ENCODE measurements at regions not wholly inside any gene's neighbourhood (a gene's known extent, or its start where the extent isn't known, plus 50 kb on each side); places are given as distances from the start of the nearest gene placed in this dataset.
"Not testable (repeated sequence)": the region's sequence is repeated elsewhere in the genome, so short reads cannot be mapped to it uniquely, and the experiment has no call there.

GRCh38 chr12:90695415-90695814, 259.6 kb downstream of the CCER1 start:
- Histone ChIP-seq H3K9me3 (no peaks in the 10 kb centered on the region), H3K27me3 (no peaks in the 10 kb centered on the region), H3K36me3 (no peaks in the 10 kb centered on the region), H3K4me1 (no peaks in the 10 kb centered on the region), H3K4me3 (no peak overlapping the region), H3K27ac (no peak overlapping the region)
- TF ChIP-seq CTCF (IDR thresholded peaks at IDR 0.05) = no peak
- intact Hi-C loops (cut with DNase I) = no loop called here
- no peak for ATAC-seq
- DNase-seq = no peak

DNA sequence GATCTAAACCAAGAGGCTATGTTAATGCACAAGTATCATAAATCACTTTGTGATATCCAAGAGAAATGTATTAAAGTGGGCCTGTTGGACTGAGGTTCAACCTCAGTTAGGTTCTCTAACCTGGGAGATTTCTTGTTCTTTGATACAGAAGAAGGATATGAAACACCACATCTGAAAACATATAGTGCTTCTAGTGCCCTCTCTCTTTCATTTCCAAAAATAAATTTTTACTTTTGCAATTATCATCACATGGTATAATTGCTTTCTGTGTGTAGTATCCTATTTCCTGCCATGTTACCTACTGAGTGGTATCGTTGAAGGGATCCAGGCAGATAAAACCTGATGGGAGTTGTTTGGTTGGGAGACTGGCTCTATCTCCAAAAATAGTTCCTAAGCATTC, 264.9 kb downstream of the CCER1 start:
- H3K4me3 ChIP-seq = no peak overlapping the region
- H3K27me3 ChIP-seq = no peaks in the 10 kb centered on the region
- H3K36me3 ChIP-seq = no peaks in the 10 kb centered on the region
- H3K4me1 ChIP-seq = no peaks in the 10 kb centered on the region
- intact Hi-C loops (cut with DNase I) = no loop called here
- no peak for DNase-seq
- H3K9me3 ChIP-seq = no peaks in the 10 kb centered on the region
- no peak for ATAC-seq
- H3K27ac ChIP-seq = no peak overlapping the region
- no peak for TF ChIP-seq CTCF (IDR thresholded peaks at IDR 0.05)

DNA sequence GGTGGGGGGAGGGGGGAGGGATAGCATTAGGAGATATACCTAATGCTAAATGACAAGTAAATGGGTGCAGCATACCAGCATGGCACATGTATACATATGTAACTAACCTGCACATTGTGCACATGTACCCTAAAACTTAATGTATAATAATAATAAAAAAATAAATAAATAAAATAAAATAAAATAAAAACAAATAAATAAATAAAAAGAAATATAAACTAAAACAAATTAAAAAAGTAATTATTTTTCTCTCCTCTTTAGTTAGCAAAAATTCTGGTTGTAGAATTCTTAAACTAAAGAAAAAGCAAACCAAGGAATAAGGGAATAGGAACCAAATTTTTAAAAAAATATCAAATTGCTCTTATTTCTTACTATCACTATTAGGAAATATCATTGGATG, 267.3 kb downstream of the CCER1 start:
- H3K4me1 ChIP-seq; ATAC-seq; H3K36me3 ChIP-seq; H3K27ac ChIP-seq; H3K9me3 ChIP-seq; H3K4me3 ChIP-seq; intact Hi-C loops (cut with DNase I); DNase-seq; H3K27me3 ChIP-seq: not testable (repeated sequence)

DNA sequence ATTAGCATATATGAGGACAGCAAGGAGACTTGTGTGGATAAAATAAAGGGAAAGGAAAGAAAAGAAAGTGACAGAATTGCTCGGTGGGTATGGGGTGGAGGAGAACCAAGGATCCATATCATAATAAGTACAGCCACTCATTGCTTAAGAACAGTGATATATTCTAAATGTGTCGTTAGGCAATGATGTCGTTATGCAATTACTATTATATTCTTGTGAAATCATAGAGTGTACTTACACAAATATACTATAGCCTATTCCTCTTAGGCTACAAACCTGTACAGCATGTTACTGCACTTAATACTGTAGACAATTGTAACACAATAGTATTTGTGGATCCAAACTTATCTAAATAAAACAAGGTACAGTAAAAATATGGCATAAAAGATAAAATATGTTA, 271.1 kb downstream of the CCER1 start:
- no peak for TF ChIP-seq CTCF (IDR thresholded peaks at IDR 0.05)
- intact Hi-C loops (cut with DNase I) = no loop called here
- H3K36me3 ChIP-seq = no peaks in the 10 kb centered on the region

DNA sequence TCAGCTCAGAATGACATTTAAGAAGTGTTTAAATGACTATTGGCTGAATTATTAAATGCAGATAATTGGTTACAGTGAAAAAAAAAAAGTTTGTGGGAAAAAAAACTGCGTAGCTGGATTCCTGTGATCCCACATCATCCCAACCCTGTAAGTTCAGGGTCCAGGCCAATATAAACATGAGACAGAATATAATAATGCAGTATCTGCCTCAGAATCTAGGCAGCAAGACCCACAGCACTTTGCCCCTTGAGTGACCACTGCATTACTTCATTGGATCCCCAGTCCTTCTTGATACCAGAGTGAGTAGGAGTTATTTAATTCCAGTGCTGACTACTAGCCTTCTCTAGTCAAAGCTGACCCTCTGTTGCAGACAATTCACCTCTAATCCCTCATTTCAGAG, 272.6 kb downstream of the CCER1 start:
- intact Hi-C loops (cut with DNase I) = no loop called here
- TF ChIP-seq CTCF (IDR thresholded peaks at IDR 0.05) = no peak
- H3K27ac ChIP-seq = no peak overlapping the region

More for the DNA sequence above, 271.1 kb downstream of the CCER1 start:
- H3K9me3 ChIP-seq = no peaks in the 10 kb centered on the region
- no peaks in the 10 kb centered on the region for H3K4me1 ChIP-seq
- DNase-seq (no peak), ATAC-seq (no peak)
- no peak overlapping the region for H3K4me3 ChIP-seq
- H3K27ac ChIP-seq = no peak overlapping the region
- no peaks in the 10 kb centered on the region for H3K27me3 ChIP-seq

DNA sequence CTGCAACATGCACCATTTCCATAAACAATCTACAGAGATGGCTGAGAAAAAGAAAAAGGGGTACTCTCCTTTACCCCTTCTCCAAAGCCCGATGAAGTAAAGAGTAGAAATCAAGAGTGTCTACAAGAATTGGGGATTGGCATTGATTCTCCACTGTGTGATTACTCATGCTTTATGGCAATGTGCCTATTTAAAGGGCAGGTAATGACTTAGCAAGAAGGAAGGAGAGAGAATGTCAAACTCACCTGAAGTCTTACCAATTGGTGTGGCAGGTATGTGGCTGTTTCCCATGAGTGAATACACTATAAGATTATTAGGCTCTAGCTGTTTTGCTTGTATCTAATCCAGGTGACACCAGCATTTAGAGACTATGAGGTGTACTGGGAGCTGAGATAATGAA, 275.3 kb downstream of the CCER1 start:
- Histone ChIP-seq H3K4me3 (no peak overlapping the region), H3K9me3 (no peaks in the 10 kb centered on the region), H3K4me1 (no peaks in the 10 kb centered on the region), H3K27ac (no peak overlapping the region), H3K27me3 (no peaks in the 10 kb centered on the region), H3K36me3 (no peaks in the 10 kb centered on the region)
- ATAC-seq (no peak), DNase-seq (no peak)
- no peak for TF ChIP-seq CTCF (IDR thresholded peaks at IDR 0.05)
- intact Hi-C loops (cut with DNase I) = no loop called here

More for the DNA sequence above, 272.6 kb downstream of the CCER1 start:
- no peaks in the 10 kb centered on the region for H3K9me3 ChIP-seq
- no peak overlapping the region for H3K4me3 ChIP-seq
- no peaks in the 10 kb centered on the region for H3K36me3 ChIP-seq
- ATAC-seq (no peak), DNase-seq (no peak)
- no peaks in the 10 kb centered on the region for H3K4me1 ChIP-seq
- H3K27me3 ChIP-seq = no peaks in the 10 kb centered on the region

Data from left lung (tissue), 4 donors.